A673 (cell line): ENCODE measurements at regions not wholly inside any gene's neighbourhood (a gene's known extent, or its start where the extent isn't known, plus 50 kb on each side); places are given as distances from the start of the nearest gene placed in this dataset.

Source experiments
- BruUV-seq: library from RNA; stranded (reverse); fragments of 400-500 nt; replicated peaks from 2 replicates; lab custom pipeline; 2021; lab: Mats Ljungman, UMichigan
- CTCF ChIA-PET: fragments of 300-600 bp; sonication (Branson Sonifier 250); formaldehyde crosslinking; loops from one replicate; lab custom pipeline; 2022; ENCODE audit warnings: antibody characterized with exemption; lab: Charles Lee
- POLR2A ChIA-PET: fragments of 300-600 bp; sonication (Branson Sonifier 250); formaldehyde crosslinking; loops from one replicate; lab custom pipeline; 2022; ENCODE audit warnings: antibody characterized with exemption; ENCODE audit not compliant: low non-redundant PET; lab: Charles Lee
- DNase-seq: peaks from one replicate; pipeline ENCODE4 v3.0.0-alpha.2; 2015; ENCODE audit warnings: low spot score
- H3K27ac ChIP-seq: fragments of 200-600 bp; sonication (generic); 2 replicates; pipeline ENCODE4 v1.5.1; 2016; ENCODE audit warnings: mixed run types, low read depth, mild to moderate bottlenecking, mixed read lengths, antibody characterized with exemption, low read length; ENCODE audit not compliant: poor library complexity, severe bottlenecking
- H3K27me3 ChIP-seq: fragments of 200-600 bp; sonication (generic); replicated peaks from 2 replicates; pipeline ENCODE4 v1.6.1; 2017; ENCODE audit warnings: mixed run types, low read depth, mild to moderate bottlenecking, mixed read lengths, antibody characterized with exemption, low read length; ENCODE audit not compliant: insufficient read depth, poor library complexity
- H3K36me3 ChIP-seq: fragments of 200-600 bp; sonication (generic); 2 replicates; pipeline ENCODE4 v1.6.1; 2016; ENCODE audit warnings: mixed run types, mild to moderate bottlenecking, mixed read lengths, antibody characterized with exemption, low read length; ENCODE audit not compliant: insufficient read depth, poor library complexity, severe bottlenecking
- H3K4me1 ChIP-seq: fragments of 200-600 bp; sonication (generic); 2 replicates; pipeline ENCODE4 v1.6.1; 2017; ENCODE audit warnings: mixed run types, mild to moderate bottlenecking, mixed read lengths, antibody characterized with exemption, low read length; ENCODE audit not compliant: insufficient read depth, poor library complexity, severe bottlenecking
- H3K4me3 ChIP-seq: fragments of 200-600 bp; sonication (generic); 2 replicates; pipeline ENCODE4 v1.5.1; 2016; ENCODE audit warnings: low read depth, mixed run types, mild to moderate bottlenecking, mixed read lengths, low read length; ENCODE audit not compliant: poor library complexity, severe bottlenecking
- H3K9me3 ChIP-seq: fragments of 200-600 bp; sonication (generic); 2 replicates; pipeline ENCODE4 v1.6.1; 2016; ENCODE audit warnings: mixed run types, low read depth, mild to moderate bottlenecking, mixed read lengths, antibody characterized with exemption, low read length; ENCODE audit not compliant: poor library complexity, severe bottlenecking
- EZH2 ChIP-seq: fragments of 200-600 bp; sonication (generic); IDR thresholded peaks from 2 replicates; pipeline ENCODE4 v1.6.1; 2017; ENCODE audit warnings: borderline replicate concordance, low read depth, mild to moderate bottlenecking, mixed read lengths, antibody characterized with exemption, low read length; ENCODE audit not compliant: poor library complexity, severe bottlenecking
- intact Hi-C: fragments of 100-400 bp; cut with micrococcal nuclease; formaldehyde crosslinking; loops from one replicate; pipeline ENCODE4 v1.10.0; 2022; ENCODE audit not compliant: unreplicated experiment
- TF ChIP-seq, protein P1 (sequence below): fragments of 300-800, 200-600 bp; sonication (generic); conservative IDR thresholded peaks from 2 replicates; pipeline ENCODE4 v1.5.1; 2017; ENCODE audit warnings: low read depth, mild to moderate bottlenecking, antibody characterized with exemption, low read length, moderate library complexity, mixed read lengths

DNA sequence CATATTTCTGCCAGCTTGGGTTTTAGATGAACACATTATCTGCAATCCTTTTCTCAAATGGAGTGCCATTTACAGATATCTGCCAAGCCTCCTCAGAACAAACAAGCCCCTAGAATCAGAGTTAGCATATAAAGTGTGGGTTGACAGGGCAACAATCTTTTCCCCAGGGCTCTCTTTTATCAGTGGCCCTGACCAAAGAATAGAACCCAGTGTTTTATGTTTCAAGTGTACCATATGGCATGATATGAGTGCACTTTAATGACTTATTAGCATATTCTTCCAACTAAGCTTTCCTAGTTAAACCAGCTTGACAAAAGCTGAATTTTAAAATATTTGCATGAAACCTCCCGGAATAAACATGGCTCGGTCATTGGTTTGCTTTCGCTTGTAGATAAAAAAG, 57.3 kb downstream of the EVX1 start:
- Histone ChIP-seq H3K4me1 (no peaks in the 10 kb centered on the region), H3K9me3 (no peaks in the 10 kb centered on the region), H3K36me3 (no peaks in the 10 kb centered on the region), H3K27ac (no peak overlapping the region), H3K27me3 (peaks cover 2% of the 10 kb centered on the region), H3K4me3 (no peak overlapping the region)
- intact Hi-C loops = no loop called here
- BruUV-seq = no TSS peak
- CTCF ChIA-PET = no interaction called here
- no peak for DNase-seq
- POLR2A ChIA-PET = no interaction called here
- TF ChIP-seq, protein P1, sequence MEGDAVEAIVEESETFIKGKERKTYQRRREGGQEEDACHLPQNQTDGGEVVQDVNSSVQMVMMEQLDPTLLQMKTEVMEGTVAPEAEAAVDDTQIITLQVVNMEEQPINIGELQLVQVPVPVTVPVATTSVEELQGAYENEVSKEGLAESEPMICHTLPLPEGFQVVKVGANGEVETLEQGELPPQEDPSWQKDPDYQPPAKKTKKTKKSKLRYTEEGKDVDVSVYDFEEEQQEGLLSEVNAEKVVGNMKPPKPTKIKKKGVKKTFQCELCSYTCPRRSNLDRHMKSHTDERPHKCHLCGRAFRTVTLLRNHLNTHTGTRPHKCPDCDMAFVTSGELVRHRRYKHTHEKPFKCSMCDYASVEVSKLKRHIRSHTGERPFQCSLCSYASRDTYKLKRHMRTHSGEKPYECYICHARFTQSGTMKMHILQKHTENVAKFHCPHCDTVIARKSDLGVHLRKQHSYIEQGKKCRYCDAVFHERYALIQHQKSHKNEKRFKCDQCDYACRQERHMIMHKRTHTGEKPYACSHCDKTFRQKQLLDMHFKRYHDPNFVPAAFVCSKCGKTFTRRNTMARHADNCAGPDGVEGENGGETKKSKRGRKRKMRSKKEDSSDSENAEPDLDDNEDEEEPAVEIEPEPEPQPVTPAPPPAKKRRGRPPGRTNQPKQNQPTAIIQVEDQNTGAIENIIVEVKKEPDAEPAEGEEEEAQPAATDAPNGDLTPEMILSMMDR = no peak
- no peak for TF ChIP-seq EZH2

DNA sequence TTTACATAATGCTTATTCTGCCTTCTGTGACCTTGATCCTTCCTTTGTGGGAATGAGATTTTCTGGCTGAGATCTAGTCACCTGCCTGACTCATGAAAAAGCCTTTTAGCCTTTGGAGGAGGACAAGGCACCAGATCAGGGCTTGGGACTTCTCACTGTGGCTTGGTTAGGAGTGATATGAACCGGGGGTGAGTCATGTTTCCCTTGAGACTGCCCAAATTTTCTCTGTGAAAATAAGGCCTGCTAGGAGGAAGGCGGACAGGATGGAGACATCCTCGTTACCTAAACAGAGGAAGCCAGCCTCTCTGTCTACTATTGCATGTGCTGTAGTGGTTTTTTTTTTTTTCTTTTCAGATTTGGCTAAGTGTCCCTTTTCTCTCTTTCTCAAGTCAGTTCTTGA, 57.8 kb downstream of the EVX1 start:
- Histone ChIP-seq H3K27ac (no peak overlapping the region), H3K4me3 (no peak overlapping the region), H3K27me3 (peaks cover 2% of the 10 kb centered on the region), H3K4me1 (no peaks in the 10 kb centered on the region), H3K9me3 (no peaks in the 10 kb centered on the region), H3K36me3 (no peaks in the 10 kb centered on the region)
- no TSS peak for BruUV-seq
- intact Hi-C loops = no loop called here
- no peak for TF ChIP-seq EZH2
- TF ChIP-seq, protein P1 = no peak
- ChIA-PET CTCF (no interaction called here), POLR2A (no interaction called here)
- DNase-seq = no peak

DNA sequence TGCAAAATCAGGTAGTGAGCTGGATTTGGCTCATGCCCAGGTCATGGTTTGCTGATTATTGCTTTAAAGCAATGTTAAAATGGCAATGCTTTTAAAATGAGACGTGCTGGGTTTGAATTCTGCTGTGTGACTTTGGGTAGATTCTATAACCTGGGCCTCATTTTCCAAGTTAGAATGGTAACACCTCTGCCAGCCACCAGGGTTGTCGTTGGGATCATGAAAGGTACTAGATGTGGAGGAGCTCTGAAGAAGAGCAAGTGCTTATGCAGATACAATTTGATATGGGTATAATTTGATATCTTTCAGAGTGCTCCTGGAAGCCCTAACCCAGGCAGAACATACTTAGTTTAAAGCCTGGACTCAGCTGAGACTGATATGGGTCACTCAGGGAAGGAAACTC, 60.0 kb downstream of the EVX1 start:
- no peak for DNase-seq
- no TSS peak for BruUV-seq
- POLR2A ChIA-PET = no interaction called here
- H3K4me3 ChIP-seq = no peak overlapping the region
- H3K9me3 ChIP-seq = no peaks in the 10 kb centered on the region
- intact Hi-C loops = no loop called here
- H3K27ac ChIP-seq = no peak overlapping the region
- H3K27me3 ChIP-seq = peaks cover 8% of the 10 kb centered on the region
- CTCF ChIA-PET = no interaction called here
- H3K4me1 ChIP-seq = no peaks in the 10 kb centered on the region
- H3K36me3 ChIP-seq = no peaks in the 10 kb centered on the region
- no peak for TF ChIP-seq EZH2
- TF ChIP-seq, protein P1 = no peak
